ENCODE measurements at regions not wholly inside any gene's neighbourhood (a gene's known extent, or its start where the extent isn't known, plus 50 kb on each side); places are given as distances from the start of the nearest gene placed in this dataset.

GRCh38 chr3:71997066-71997653 lies 212.2 kb upstream of the PROK2 start:
- DNase-seq, result no peak
- no peak overlapping the region for H2BK15ac ChIP-seq (ENCODE audit: low read depth, low read length)
- no CpG with 5 or more reads among the region's 4 CpGs for WGBS (ENCODE audit: extremely low coverage, insufficient read length, low lambda C conversion rate)
- H3K4me1 Mint-ChIP-seq, result peaks cover 10 to 17% of the 10 kb centered on the region in 2 experiments
- H3K9me3 ChIP-seq (ENCODE audit: control insufficient read depth, low read depth, low read length), result no peaks in the 10 kb centered on the region
- no peaks in the 10 kb centered on the region for H3K79me2 ChIP-seq (ENCODE audit: insufficient read depth, low read length)
- no peak overlapping the region for H2BK12ac ChIP-seq (ENCODE audit: insufficient read length, low read depth, low read length)
- H3T11ph ChIP-seq (ENCODE audit: low read length), result no peak overlapping the region
- no peak overlapping the region for H3K9ac ChIP-seq (ENCODE audit: extremely low read depth, insufficient read length, low read length)
- no peak overlapping the region for H2AFZ ChIP-seq (ENCODE audit: low read length)
- H4K8ac ChIP-seq (replicated peaks; ENCODE audit: insufficient read length, low read depth, low read length), result no peak overlapping the region
- no peaks in the 10 kb centered on the region for H3K23me2 ChIP-seq (ENCODE audit: insufficient read length, low read depth, low read length, poor library complexity, severe bottlenecking)
- no peak overlapping the region for H2BK120ac ChIP-seq (ENCODE audit: low read depth, low read length, poor library complexity, severe bottlenecking)
- no peak overlapping the region for H2BK5ac ChIP-seq (ENCODE audit: insufficient read length, low read length)
- H3K4me2 ChIP-seq (ENCODE audit: insufficient read depth, insufficient read length, low read length), result no peak overlapping the region
- H4K5ac ChIP-seq (ENCODE audit: insufficient read length, low read depth, low read length), result no peak overlapping the region
- H3K23ac ChIP-seq (ENCODE audit: insufficient read length, low read depth, low read length), result no peak overlapping the region
- TF ChIP-seq CTCF (conservative IDR thresholded peaks at IDR 0.05), result no peak
- H4K20me1 ChIP-seq (ENCODE audit: control insufficient read depth, insufficient read depth, insufficient read length), result no peaks in the 10 kb centered on the region
- H3K27me3 ChIP-seq (ENCODE audit: insufficient read depth, low read length), result no peaks in the 10 kb centered on the region
- H3K4me1 ChIP-seq (ENCODE audit: insufficient read depth, low read length), result peaks cover 3% of the 10 kb centered on the region; the same call in 1 of the 2 replicates
- no peak overlapping the region for H3K27ac ChIP-seq (ENCODE audit: insufficient read length, low read depth, low read length)
- H3K56ac ChIP-seq (ENCODE audit: insufficient read length, low read depth, low read length), result no peak overlapping the region
- no peak overlapping the region for H3K18ac ChIP-seq (ENCODE audit: insufficient read length, low read depth, low read length)
- H2BK20ac ChIP-seq (ENCODE audit: low read depth, low read length, poor library complexity, severe bottlenecking), result no peak overlapping the region
- H2AK5ac ChIP-seq (ENCODE audit: insufficient read length, low read length), result no peak overlapping the region
- peaks cover 0 to 1% (median 0%) of the 10 kb centered on the region in 3 experiments; a peak in 1 of 7 replicates for H3K36me3 Mint-ChIP-seq (ENCODE audit: insufficient read depth in 1 of 3, low read depth in 3 of 3)
- H3K9me3 Mint-ChIP-seq, result no peaks in the 10 kb centered on the region
- no peaks in the 10 kb centered on the region for H3K79me1 ChIP-seq (ENCODE audit: insufficient read depth, low read depth, low read length, poor library complexity, severe bottlenecking)
- no peak overlapping the region for H3K4ac ChIP-seq (ENCODE audit: low read depth, low read length)
- H3K14ac ChIP-seq (ENCODE audit: insufficient read depth, low read length), result no peak overlapping the region
- no peak overlapping the region for H3K4me3 Mint-ChIP-seq
- no peak overlapping the region for H3K27ac Mint-ChIP-seq
- no peak overlapping the region for H4K91ac ChIP-seq (ENCODE audit: insufficient read length, low read depth, low read length)
- peaks cover 1% of the 10 kb centered on the region for H3K27me3 Mint-ChIP-seq (ENCODE audit: low read depth)

All from H9 (cell line).